Parathyroid adenoma (tissue), 2 donors: ENCODE measurements at regions not wholly inside any gene's neighbourhood (a gene's known extent, or its start where the extent isn't known, plus 50 kb on each side); places are given as distances from the start of the nearest gene placed in this dataset.
"Not testable (repeated sequence)": the region's sequence is repeated elsewhere in the genome, so short reads cannot be mapped to it uniquely, and the experiment has no call there.

Experiments
- H2AFZ ChIP-seq: fragments of 300-600 bp; sonication (generic); one replicate; pipeline ENCODE4 v1.7.0; 2017; ENCODE audit warnings: antibody characterized with exemption, mild to moderate bottlenecking
- H3K27ac ChIP-seq: fragments of 300-600 bp; sonication (generic); one replicate; pipeline ENCODE4 v1.7.0; 2017
- H3K27me3 ChIP-seq: fragments of 300-600 bp; sonication (generic); one replicate; pipeline ENCODE4 v1.7.0; 2017; ENCODE audit warnings: low read length; ENCODE audit not compliant: control insufficient read depth, insufficient read depth
- H3K36me3 ChIP-seq: fragments of 300-600 bp; sonication (generic); one replicate; pipeline ENCODE4 v1.7.0; 2017; ENCODE audit warnings: low read length; ENCODE audit not compliant: control insufficient read depth, insufficient read depth
- H3K4me1 ChIP-seq: fragments of 300-600 bp; sonication (generic); one replicate; pipeline ENCODE4 v1.7.0; 2017; ENCODE audit warnings: control low read depth
- H3K4me2 ChIP-seq: fragments of 300-600 bp; sonication (generic); one replicate; pipeline ENCODE4 v1.7.0; 2017; ENCODE audit warnings: low read length
- H3K4me3 ChIP-seq: fragments of 300-600 bp; sonication (generic); one replicate; pipeline ENCODE4 v1.7.0; 2017; ENCODE audit warnings: low read depth, low read length
- H3K79me2 ChIP-seq: fragments of 300-600 bp; sonication (generic); one replicate; pipeline ENCODE4 v1.7.0; 2017; ENCODE audit warnings: control low read depth
- H3K9ac ChIP-seq: fragments of 300-600 bp; sonication (generic); one replicate; pipeline ENCODE4 v1.7.0; 2017; ENCODE audit warnings: mild to moderate bottlenecking
- H3K9me3 ChIP-seq: fragments of 300-600 bp; sonication (generic); one replicate; pipeline ENCODE4 v1.7.0; 2017; ENCODE audit warnings: low read length; ENCODE audit not compliant: control insufficient read depth
- TF ChIP-seq, protein P1 (sequence below): fragments of 300-600 bp; sonication (generic); IDR thresholded peaks from one replicate; pipeline ENCODE4 v1.7.0; 2017; ENCODE audit warnings: antibody characterized with exemption, mild to moderate bottlenecking
- donor health status: primary hyperparathyroidism.

DNA sequence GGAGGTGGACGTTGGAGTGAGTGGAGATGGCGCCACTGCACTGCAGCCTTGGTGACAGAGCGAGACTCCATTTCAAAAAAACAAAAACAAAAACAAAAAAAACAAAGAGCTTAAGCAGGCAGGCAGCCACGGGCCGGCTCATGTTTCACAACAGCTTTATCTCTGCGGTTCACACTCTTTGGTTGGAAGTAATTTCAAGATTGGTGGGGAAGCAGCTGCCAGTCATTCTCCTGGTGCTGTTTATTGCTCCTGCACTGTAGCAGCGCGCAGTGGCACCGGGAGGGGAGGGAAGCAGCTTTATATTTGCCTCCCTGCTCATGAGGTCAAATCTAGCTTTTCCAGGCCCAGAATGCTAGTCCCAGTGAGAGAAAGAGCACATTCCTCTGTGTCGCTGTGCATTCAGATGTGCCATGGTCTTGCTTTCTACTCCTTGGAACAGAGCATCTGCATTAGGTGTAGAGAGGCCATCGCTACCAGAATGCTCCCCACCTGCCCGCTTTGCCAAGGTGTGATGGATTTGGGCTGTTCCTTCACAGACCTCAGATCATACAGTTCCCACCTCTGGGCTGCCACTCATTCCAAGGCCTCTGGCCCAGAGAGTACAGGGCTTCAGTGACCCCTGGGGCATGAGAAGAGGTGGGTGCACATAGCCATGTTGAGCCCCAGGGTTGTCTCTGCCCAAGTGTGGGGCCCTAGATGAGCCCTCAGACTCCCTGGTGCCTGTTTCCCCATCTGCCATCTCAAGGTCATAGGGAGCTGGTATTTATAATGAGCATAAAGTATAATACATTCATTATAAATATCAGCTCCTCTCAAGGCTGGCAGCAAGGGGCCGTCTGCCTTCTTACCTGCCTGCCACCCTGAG is 270.4 kb downstream of the MED10 start:
- Histone ChIP-seq H3K79me2 (no peaks in the 10 kb centered on the region), H3K4me1 (no peaks in the 10 kb centered on the region), H3K4me2 (no peak overlapping the region), H3K4me3 (no peak overlapping the region), H3K9ac (no peak overlapping the region), H2AFZ (no peak overlapping the region), H3K27me3 (no peaks in the 10 kb centered on the region), H3K27ac (no peak overlapping the region), H3K9me3 (no peaks in the 10 kb centered on the region), H3K36me3 (no peaks in the 10 kb centered on the region)
- TF ChIP-seq, protein P1, sequence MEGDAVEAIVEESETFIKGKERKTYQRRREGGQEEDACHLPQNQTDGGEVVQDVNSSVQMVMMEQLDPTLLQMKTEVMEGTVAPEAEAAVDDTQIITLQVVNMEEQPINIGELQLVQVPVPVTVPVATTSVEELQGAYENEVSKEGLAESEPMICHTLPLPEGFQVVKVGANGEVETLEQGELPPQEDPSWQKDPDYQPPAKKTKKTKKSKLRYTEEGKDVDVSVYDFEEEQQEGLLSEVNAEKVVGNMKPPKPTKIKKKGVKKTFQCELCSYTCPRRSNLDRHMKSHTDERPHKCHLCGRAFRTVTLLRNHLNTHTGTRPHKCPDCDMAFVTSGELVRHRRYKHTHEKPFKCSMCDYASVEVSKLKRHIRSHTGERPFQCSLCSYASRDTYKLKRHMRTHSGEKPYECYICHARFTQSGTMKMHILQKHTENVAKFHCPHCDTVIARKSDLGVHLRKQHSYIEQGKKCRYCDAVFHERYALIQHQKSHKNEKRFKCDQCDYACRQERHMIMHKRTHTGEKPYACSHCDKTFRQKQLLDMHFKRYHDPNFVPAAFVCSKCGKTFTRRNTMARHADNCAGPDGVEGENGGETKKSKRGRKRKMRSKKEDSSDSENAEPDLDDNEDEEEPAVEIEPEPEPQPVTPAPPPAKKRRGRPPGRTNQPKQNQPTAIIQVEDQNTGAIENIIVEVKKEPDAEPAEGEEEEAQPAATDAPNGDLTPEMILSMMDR: no peak

DNA sequence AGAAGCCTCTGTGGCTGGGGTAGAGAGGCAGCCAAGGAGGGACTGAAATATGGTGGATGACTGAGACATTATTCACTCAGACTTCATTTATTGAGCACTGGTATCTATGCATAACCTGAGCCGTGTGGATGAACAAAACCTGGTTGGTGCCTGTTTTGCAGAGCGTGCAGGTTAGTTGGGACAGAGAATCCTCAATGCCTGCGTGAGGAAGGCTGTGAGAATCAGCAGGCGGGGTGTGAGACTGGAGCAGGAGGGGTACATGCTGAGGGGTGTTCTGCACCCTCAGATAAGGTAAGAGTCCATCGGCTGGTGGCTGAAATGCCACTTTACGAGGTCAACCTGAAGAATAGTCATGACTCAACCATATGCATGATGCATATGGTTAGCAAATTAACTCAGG is 271.6 kb downstream of the MED10 start:
- no peak overlapping the region for H2AFZ ChIP-seq
- H3K9ac ChIP-seq: no peak overlapping the region
- no peak overlapping the region for H3K4me3 ChIP-seq
- H3K4me1 ChIP-seq: no peaks in the 10 kb centered on the region
- H3K79me2 ChIP-seq: no peaks in the 10 kb centered on the region
- H3K27me3 ChIP-seq: no peaks in the 10 kb centered on the region
- TF ChIP-seq, protein P1: no peak
- no peak overlapping the region for H3K4me2 ChIP-seq
- H3K36me3 ChIP-seq: no peaks in the 10 kb centered on the region
- no peak overlapping the region for H3K27ac ChIP-seq
- no peaks in the 10 kb centered on the region for H3K9me3 ChIP-seq

DNA sequence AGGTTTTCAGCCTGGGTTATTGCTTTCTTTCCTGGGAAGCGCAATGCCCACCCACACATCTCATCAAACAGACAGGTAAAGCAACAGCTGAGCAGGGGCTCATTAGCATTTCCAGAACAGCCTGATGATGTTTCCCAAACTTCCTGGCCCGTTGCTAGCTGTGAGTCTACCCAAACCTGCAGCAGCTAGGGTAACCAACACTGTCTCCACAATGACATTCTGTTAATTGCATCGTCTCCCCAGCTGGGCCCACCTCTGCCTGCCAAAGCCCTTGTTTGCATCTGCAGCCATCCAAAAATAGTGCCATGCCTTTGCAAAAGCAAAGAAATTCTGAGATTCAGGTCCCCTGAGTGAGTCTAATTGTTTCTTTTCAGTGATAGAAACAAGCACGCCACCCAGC is 273.0 kb downstream of the MED10 start:
- no peaks in the 10 kb centered on the region for H3K27me3 ChIP-seq
- no peak overlapping the region for H3K4me3 ChIP-seq
- no peaks in the 10 kb centered on the region for H3K4me1 ChIP-seq
- no peak overlapping the region for H3K9ac ChIP-seq
- no peaks in the 10 kb centered on the region for H3K36me3 ChIP-seq
- no peak overlapping the region for H2AFZ ChIP-seq
- H3K27ac ChIP-seq: no peak overlapping the region
- TF ChIP-seq, protein P1: no peak
- H3K9me3 ChIP-seq: no peaks in the 10 kb centered on the region
- H3K79me2 ChIP-seq: no peaks in the 10 kb centered on the region
- H3K4me2 ChIP-seq: no peak overlapping the region

DNA sequence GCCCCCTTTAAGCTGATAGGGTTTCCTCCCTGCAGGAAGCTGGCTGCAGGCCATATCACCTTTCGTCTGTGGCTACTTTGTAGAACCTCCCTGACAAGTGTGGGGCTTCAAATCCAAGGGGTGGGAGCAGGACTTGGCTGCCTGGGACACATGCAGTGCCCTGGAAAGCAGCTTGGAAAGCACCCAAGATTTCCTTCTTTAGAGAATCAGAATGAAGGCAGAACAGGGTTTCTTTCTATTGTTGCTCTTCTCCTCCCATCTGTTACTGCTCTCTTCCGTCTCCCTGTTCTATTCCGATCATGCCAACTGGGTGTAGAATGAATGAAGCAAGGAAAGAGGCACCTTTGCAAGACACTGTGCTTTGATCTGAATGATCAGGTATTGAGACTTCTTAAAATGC is 282.2 kb downstream of the MED10 start:
- H2AFZ ChIP-seq: no peak overlapping the region
- TF ChIP-seq, protein P1: no peak

DNA sequence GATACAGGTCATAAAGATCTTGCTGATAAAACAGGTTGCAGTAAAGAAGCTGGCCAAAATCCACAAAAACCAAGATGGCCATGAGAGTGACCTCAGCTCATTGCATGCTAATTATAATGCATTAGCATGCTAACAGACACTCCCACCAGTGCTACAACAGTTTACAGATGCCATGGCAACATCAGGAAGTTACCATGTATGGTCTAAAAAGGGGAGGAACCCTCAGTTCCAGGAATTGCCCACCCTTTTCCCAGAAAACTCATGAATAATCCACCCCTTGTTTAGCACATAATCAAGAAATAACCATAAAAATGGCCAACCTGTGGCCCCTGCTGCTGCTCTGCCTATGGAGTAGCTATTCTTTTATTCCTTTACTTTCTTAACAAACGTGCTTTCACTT is 284.2 kb downstream of the MED10 start:
- not testable (repeated sequence) for H3K9ac ChIP-seq, H3K27me3 ChIP-seq, H3K4me1 ChIP-seq, H2AFZ ChIP-seq, H3K4me3 ChIP-seq, H3K79me2 ChIP-seq, H3K9me3 ChIP-seq, H3K36me3 ChIP-seq, H3K4me2 ChIP-seq, H3K27ac ChIP-seq

More for the DNA sequence above, 282.2 kb downstream of the MED10 start:
- Histone ChIP-seq H3K9ac (no peak overlapping the region), H3K4me2 (no peak overlapping the region), H3K9me3 (no peaks in the 10 kb centered on the region), H3K4me3 (no peak overlapping the region), H3K27me3 (no peaks in the 10 kb centered on the region), H3K4me1 (no peaks in the 10 kb centered on the region), H3K27ac (no peak overlapping the region), H3K36me3 (no peaks in the 10 kb centered on the region), H3K79me2 (no peaks in the 10 kb centered on the region)
